GM06990 (cell line): ENCODE measurements at regions not wholly inside any gene's neighbourhood (a gene's known extent, or its start where the extent isn't known, plus 50 kb on each side); places are given as distances from the start of the nearest gene placed in this dataset.

Experiments
- DNase-seq: peaks from one replicate; pipeline ENCODE4 v3.0.0-alpha.2; 2011; ENCODE audit not compliant: insufficient read length; ENCODE audit errors: extremely low read depth
- H3K27me3 ChIP-seq: replicated peaks from 2 replicates; pipeline ENCODE4 v1.6.0; 2011; ENCODE audit warnings: low read length; ENCODE audit not compliant: control insufficient read depth, insufficient read depth
- H3K36me3 ChIP-seq: 2 replicates; pipeline ENCODE4 v1.5.1; 2011; ENCODE audit warnings: low read length; ENCODE audit not compliant: control insufficient read depth, insufficient read depth
- H3K4me3 ChIP-seq: replicated peaks from 2 replicates; pipeline ENCODE4 v1.5.1; 2011; ENCODE audit warnings: low read depth, mild to moderate bottlenecking, control low read depth, low read length
- TF ChIP-seq, protein P1 (sequence below): IDR thresholded peaks from 2 replicates; pipeline ENCODE4 v1.5.1; 2011; ENCODE audit warnings: low read length, control low read depth, mild to moderate bottlenecking, inconsistent platforms; ENCODE audit not compliant: insufficient read depth, poor library complexity, severe bottlenecking

- Histone ChIP-seq H3K36me3 (no peaks in the 10 kb centered on the region), H3K27me3 (no peaks in the 10 kb centered on the region; the same call in 1 of the 2 replicates), H3K4me3 (no peak overlapping the region)
- TF ChIP-seq, protein P1, sequence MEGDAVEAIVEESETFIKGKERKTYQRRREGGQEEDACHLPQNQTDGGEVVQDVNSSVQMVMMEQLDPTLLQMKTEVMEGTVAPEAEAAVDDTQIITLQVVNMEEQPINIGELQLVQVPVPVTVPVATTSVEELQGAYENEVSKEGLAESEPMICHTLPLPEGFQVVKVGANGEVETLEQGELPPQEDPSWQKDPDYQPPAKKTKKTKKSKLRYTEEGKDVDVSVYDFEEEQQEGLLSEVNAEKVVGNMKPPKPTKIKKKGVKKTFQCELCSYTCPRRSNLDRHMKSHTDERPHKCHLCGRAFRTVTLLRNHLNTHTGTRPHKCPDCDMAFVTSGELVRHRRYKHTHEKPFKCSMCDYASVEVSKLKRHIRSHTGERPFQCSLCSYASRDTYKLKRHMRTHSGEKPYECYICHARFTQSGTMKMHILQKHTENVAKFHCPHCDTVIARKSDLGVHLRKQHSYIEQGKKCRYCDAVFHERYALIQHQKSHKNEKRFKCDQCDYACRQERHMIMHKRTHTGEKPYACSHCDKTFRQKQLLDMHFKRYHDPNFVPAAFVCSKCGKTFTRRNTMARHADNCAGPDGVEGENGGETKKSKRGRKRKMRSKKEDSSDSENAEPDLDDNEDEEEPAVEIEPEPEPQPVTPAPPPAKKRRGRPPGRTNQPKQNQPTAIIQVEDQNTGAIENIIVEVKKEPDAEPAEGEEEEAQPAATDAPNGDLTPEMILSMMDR, result no peak
- DNase-seq, result no peak
These were observed 106.8 kb downstream of the MSX2 start for GRCh38 chr5:174831031-174831660.

GRCh38 chr5:174829511-174829864 lies 105.1 kb downstream of the MSX2 start:
- no peaks in the 10 kb centered on the region for H3K36me3 ChIP-seq
- TF ChIP-seq, protein P1, result no peak

GRCh38 chr5:174828804-174829510 lies 104.6 kb downstream of the MSX2 start:
- no peak for DNase-seq
- TF ChIP-seq, protein P1, result no peak
- H3K36me3 ChIP-seq, result no peaks in the 10 kb centered on the region
- H3K4me3 ChIP-seq, result no peak overlapping the region
- H3K27me3 ChIP-seq, result no peaks in the 10 kb centered on the region; the same call in 1 of the 2 replicates

More at GRCh38 chr5:174829511-174829864, 105.1 kb downstream of the MSX2 start:
- DNase-seq, result no peak
- Histone ChIP-seq H3K27me3 (no peaks in the 10 kb centered on the region; the same call in 1 of the 2 replicates), H3K4me3 (no peak overlapping the region)

DNA sequence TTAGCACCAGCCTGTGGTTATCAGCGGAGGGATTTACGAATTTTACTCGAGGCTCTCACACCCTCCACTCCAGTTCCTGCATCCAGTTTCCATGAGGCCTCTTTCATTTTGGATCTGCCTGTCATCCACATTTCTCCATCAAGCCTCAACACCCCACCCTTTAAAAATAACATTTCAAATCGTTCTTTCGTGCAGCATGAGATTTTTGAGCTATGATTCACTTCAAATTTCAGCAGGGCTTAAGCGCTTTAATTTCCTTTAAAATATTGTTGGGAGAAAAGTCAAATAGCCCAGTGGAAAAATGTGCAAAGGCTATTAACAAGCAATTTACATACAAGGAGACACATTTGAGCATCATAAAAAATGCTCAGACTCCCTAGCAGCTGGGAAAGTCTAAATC lies 103.2 kb downstream of the MSX2 start:
- H3K27me3 ChIP-seq, result peaks cover 1% of the 10 kb centered on the region
- no peak for DNase-seq
- TF ChIP-seq, protein P1, result no peak
- H3K36me3 ChIP-seq, result no peaks in the 10 kb centered on the region
- no peak overlapping the region for H3K4me3 ChIP-seq

- TF ChIP-seq, protein P1, result no peak
- Histone ChIP-seq H3K36me3 (no peaks in the 10 kb centered on the region), H3K27me3 (peaks cover 1% of the 10 kb centered on the region), H3K4me3 (no peak overlapping the region)
- DNase-seq, result no peak
These were observed 101.2 kb downstream of the MSX2 start for GRCh38 chr5:174825587-174825986.
